ENCODE measurements at regions not wholly inside any gene's neighbourhood (a gene's known extent, or its start where the extent isn't known, plus 50 kb on each side); places are given as distances from the start of the nearest gene placed in this dataset.

DNA sequence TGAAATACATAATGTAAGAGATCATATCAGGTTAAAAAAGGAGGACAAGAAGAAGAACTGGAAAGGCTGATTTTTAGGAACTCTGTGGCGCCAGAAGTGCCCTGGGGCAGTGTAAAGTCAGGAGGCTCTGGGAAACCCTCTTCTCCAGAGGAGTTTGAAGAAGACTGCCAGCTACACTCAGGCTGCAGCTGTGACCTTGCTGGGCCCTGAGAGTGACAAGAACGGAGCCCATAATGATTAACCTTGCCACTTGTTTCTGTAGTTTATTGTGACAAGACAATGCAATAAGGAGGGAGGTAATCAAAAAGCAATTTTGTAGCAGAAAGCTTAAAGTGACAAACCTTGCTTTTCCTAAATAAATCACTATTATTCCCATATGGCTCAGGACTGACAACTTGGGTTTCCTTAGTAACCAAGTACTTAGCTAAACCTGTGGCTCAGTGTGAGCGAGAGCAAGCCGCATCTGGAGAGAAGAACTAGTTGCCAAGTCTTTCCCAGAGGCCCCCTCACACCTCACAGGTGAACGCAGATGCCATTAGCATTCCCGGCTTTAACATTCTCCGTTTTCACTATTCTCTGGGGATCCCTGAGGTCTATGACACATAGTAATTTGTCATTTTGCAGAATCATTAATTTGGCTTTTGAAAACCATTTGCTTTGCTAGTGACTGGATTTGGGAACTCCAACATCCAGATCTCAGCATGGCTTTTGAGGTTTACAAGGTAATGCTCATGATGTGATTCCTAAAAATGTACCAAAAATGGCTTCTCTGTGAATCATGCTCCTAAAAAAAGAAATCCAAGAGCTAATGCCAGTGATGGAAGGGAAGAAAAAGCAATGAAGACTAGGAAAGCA is 115.9 kb downstream of the OMA1 start:
- no peaks in the 10 kb centered on the region for H3K27me3 ChIP-seq (ENCODE audit: insufficient read depth, low read length, poor library complexity)
- H2AFZ ChIP-seq (ENCODE audit: low read depth, low read length), result no peak overlapping the region
- H3K4me2 ChIP-seq (ENCODE audit: insufficient read depth, low read length), result no peak overlapping the region
- H3K36me3 ChIP-seq (ENCODE audit: insufficient read depth, low read length), result no peaks in the 10 kb centered on the region
- no peaks in the 10 kb centered on the region for H3K4me1 ChIP-seq (ENCODE audit: insufficient read depth, low read length)
- DNase-seq, result no peak
- no peak overlapping the region for H3K9ac ChIP-seq (ENCODE audit: low read depth, low read length)
- H3K27ac ChIP-seq (ENCODE audit: low read length), result no peak overlapping the region
- no peaks in the 10 kb centered on the region for H3K9me3 ChIP-seq (ENCODE audit: insufficient read depth, low read length, severe bottlenecking)
- H3K4me3 ChIP-seq (ENCODE audit: low read depth in 1 of 2, low read length in 2 of 2), result no peak overlapping the region
- no peaks in the 10 kb centered on the region for H3K79me2 ChIP-seq (ENCODE audit: insufficient read depth, low read length)
- no peak for TF ChIP-seq EZH2 (IDR thresholded peaks at IDR 0.05; ENCODE audit: borderline replicate concordance, low read depth, low read length, severe bottlenecking)
- H4K20me1 ChIP-seq (ENCODE audit: insufficient read depth, low read length), result no peaks in the 10 kb centered on the region
- ATAC-seq (ENCODE audit: insufficient read depth, low read depth), result no peak

DNA sequence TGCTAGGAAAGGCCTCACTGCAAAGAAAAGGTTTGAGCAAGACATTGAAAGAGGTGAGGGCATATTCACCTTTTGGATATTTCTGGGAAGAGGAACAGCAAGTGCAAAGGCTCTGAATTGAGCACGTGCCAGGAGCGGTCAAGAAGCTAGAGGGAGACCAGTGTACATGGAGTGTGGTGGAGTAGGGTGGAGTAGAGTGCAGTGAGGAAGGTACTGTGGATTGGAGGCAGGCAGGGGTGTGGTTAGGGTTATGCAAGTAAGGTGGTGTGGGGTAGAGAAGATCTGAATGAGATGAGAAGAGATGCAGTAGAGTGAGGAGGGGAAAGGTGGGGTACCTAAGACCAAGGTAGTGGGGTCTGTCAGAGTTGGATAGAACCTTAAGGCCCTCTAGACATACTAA is 119.6 kb downstream of the OMA1 start:
- no peak for DNase-seq

DNA sequence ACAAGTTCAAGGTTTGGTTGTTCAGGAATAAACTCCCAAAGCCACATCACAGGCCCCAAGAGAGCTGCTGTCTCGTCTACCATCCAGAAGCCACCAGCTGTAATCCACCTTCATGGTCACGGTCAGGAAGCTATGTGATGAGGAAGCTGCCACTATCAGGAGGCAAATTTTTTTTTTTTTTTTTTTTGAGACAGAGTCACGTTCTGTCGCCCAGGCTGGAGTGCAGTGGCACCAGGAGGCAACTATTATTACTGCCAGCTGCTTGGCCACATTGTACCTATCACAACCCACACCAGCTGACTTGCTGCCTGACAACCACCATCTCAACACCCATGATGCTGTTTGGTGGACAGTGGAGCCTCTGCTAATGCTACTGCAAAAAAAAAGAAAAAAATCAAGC is 124.1 kb downstream of the OMA1 start:
- Histone ChIP-seq H3K4me2 (ENCODE audit: insufficient read depth, low read length) (no peak overlapping the region), H2AFZ (ENCODE audit: low read depth, low read length) (no peak overlapping the region), H3K79me2 (ENCODE audit: insufficient read depth, low read length) (no peaks in the 10 kb centered on the region), H3K9ac (ENCODE audit: low read depth, low read length) (no peak overlapping the region), H4K20me1 (ENCODE audit: insufficient read depth, low read length) (no peaks in the 10 kb centered on the region), H3K4me3 (ENCODE audit: low read depth in 1 of 2, low read length in 2 of 2) (no peak overlapping the region), H3K36me3 (ENCODE audit: insufficient read depth, low read length) (no peaks in the 10 kb centered on the region), H3K4me1 (ENCODE audit: insufficient read depth, low read length) (no peaks in the 10 kb centered on the region), H3K27ac (ENCODE audit: low read length) (no peak overlapping the region), H3K27me3 (ENCODE audit: insufficient read depth, low read length, poor library complexity) (no peaks in the 10 kb centered on the region), H3K9me3 (ENCODE audit: insufficient read depth, low read length, severe bottlenecking) (no peaks in the 10 kb centered on the region)
- DNase-seq, result no peak
- ATAC-seq (ENCODE audit: insufficient read depth, low read depth), result no peak
- TF ChIP-seq, protein P1, sequence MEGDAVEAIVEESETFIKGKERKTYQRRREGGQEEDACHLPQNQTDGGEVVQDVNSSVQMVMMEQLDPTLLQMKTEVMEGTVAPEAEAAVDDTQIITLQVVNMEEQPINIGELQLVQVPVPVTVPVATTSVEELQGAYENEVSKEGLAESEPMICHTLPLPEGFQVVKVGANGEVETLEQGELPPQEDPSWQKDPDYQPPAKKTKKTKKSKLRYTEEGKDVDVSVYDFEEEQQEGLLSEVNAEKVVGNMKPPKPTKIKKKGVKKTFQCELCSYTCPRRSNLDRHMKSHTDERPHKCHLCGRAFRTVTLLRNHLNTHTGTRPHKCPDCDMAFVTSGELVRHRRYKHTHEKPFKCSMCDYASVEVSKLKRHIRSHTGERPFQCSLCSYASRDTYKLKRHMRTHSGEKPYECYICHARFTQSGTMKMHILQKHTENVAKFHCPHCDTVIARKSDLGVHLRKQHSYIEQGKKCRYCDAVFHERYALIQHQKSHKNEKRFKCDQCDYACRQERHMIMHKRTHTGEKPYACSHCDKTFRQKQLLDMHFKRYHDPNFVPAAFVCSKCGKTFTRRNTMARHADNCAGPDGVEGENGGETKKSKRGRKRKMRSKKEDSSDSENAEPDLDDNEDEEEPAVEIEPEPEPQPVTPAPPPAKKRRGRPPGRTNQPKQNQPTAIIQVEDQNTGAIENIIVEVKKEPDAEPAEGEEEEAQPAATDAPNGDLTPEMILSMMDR (IDR thresholded peaks at IDR 0.05; ENCODE audit: borderline replicate concordance, extremely low read depth, low read length, poor library complexity, severe bottlenecking), result no peak
- no peak for TF ChIP-seq EZH2 (IDR thresholded peaks at IDR 0.05; ENCODE audit: borderline replicate concordance, low read depth, low read length, severe bottlenecking)

More for the DNA sequence above, 119.6 kb downstream of the OMA1 start:
- H3K9ac ChIP-seq (ENCODE audit: low read depth, low read length), result no peak overlapping the region
- no peak for ATAC-seq (ENCODE audit: insufficient read depth, low read depth)
- no peak overlapping the region for H3K27ac ChIP-seq (ENCODE audit: low read length)
- H3K4me2 ChIP-seq (ENCODE audit: insufficient read depth, low read length), result no peak overlapping the region
- no peaks in the 10 kb centered on the region for H4K20me1 ChIP-seq (ENCODE audit: insufficient read depth, low read length)
- no peak overlapping the region for H2AFZ ChIP-seq (ENCODE audit: low read depth, low read length)
- no peaks in the 10 kb centered on the region for H3K9me3 ChIP-seq (ENCODE audit: insufficient read depth, low read length, severe bottlenecking)
- no peaks in the 10 kb centered on the region for H3K27me3 ChIP-seq (ENCODE audit: insufficient read depth, low read length, poor library complexity)
- H3K36me3 ChIP-seq (ENCODE audit: insufficient read depth, low read length), result no peaks in the 10 kb centered on the region
- TF ChIP-seq EZH2 (IDR thresholded peaks at IDR 0.05; ENCODE audit: borderline replicate concordance, low read depth, low read length, severe bottlenecking), result no peak
- H3K79me2 ChIP-seq (ENCODE audit: insufficient read depth, low read length), result no peaks in the 10 kb centered on the region
- no peaks in the 10 kb centered on the region for H3K4me1 ChIP-seq (ENCODE audit: insufficient read depth, low read length)
- H3K4me3 ChIP-seq (ENCODE audit: low read depth in 1 of 2, low read length in 2 of 2), result no peak overlapping the region

DNA sequence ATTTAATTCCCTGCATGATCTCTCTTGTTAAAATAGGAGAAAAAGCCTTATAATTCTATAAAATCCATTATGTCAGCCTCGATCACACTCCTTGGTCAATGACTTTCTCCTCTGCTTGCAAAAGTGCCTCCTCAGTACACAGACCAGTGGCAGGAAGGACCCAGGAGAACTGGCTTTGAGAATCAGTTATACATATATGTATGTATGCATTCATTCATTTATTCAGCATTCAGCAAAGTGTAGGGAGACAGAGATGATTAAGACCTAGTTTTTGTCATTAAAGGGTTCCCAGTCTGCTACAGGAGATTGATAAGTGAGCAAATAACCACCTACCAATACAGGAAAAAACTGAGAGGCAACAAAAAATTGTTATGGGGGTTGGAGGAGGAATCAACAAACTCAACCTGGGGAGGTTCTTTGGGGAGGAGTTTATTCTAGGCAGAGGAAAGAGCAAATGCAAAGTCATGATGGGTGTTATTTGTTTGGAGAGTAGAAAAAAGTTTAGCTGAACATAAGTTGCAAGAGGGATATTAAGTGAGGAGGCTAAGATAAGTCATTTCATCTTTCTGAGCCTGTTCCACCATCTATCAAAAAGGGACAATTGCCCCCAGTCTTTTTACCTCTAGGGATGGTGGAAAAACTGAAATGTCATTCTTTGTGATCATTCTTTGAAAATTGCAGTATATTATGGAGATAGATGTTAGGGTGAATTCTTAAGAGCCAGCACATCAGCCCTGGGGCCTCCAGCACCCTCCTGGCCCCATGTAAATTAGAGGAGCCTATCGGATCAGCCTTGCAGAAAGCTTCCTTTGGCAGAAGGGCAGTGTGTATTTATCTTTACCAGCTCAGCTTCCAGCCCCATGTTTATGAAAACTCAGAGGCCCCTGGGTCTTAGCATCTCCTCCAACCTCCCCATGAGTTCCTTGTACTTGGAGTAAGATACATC is 128.0 kb downstream of the OMA1 start:
- Histone ChIP-seq H3K36me3 (ENCODE audit: insufficient read depth, low read length) (no peaks in the 10 kb centered on the region), H3K27me3 (ENCODE audit: insufficient read depth, low read length, poor library complexity) (no peaks in the 10 kb centered on the region), H4K20me1 (ENCODE audit: insufficient read depth, low read length) (no peaks in the 10 kb centered on the region), H2AFZ (ENCODE audit: low read depth, low read length) (no peak overlapping the region), H3K9ac (ENCODE audit: low read depth, low read length) (no peak overlapping the region), H3K27ac (ENCODE audit: low read length) (no peak overlapping the region), H3K4me3 (ENCODE audit: low read depth in 1 of 2, low read length in 2 of 2) (no peak overlapping the region), H3K4me1 (ENCODE audit: insufficient read depth, low read length) (no peaks in the 10 kb centered on the region), H3K9me3 (ENCODE audit: insufficient read depth, low read length, severe bottlenecking) (no peaks in the 10 kb centered on the region), H3K4me2 (ENCODE audit: insufficient read depth, low read length) (no peak overlapping the region), H3K79me2 (ENCODE audit: insufficient read depth, low read length) (no peaks in the 10 kb centered on the region)
- DNase-seq (no peak), ATAC-seq (ENCODE audit: insufficient read depth, low read depth) (no peak)
- TF ChIP-seq, protein P1 (IDR thresholded peaks at IDR 0.05; ENCODE audit: borderline replicate concordance, extremely low read depth, low read length, poor library complexity, severe bottlenecking), result no peak
- no peak for TF ChIP-seq EZH2 (IDR thresholded peaks at IDR 0.05; ENCODE audit: borderline replicate concordance, low read depth, low read length, severe bottlenecking)

All from DND-41 (cell line).